HG02623 (cell line): ENCODE measurements at regions not wholly inside any gene's neighbourhood (a gene's known extent, or its start where the extent isn't known, plus 50 kb on each side); places are given as distances from the start of the nearest gene placed in this dataset.
"Not testable (repeated sequence)": the region's sequence is repeated elsewhere in the genome, so short reads cannot be mapped to it uniquely, and the experiment has no call there.

Source experiments
- ATAC-seq: cut with Tn5 transposase; IDR thresholded peaks from one replicate; pipeline ENCODE4 v1.9.1; 2021; ENCODE audit warnings: moderate library complexity; ENCODE audit not compliant: unreplicated experiment

GRCh38 chr16:5751216-5751615 is 653.6 kb upstream of the EEF2KMT start:
- ATAC-seq, result no peak

DNA sequence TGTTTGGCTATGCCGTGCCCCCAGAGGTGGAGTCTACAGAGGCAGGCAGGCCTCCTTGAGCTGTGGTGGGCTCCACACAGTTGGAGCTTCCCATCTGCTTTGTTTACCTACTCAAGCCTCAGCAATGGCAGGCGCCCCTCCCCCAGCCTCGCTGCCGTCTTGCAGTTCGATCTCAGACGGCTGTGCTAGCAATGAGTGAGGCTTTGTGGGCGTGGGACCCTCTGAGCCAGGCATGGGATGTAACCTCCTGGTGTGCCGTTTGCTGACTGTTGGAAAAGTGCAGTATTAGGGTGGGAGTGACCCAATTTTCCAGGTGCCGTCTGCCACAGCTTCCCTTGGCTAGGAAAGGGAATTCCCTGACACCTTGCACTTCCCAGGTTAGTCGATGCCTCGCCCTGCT is 652.8 kb upstream of the EEF2KMT start:
- not testable (repeated sequence) for ATAC-seq

DNA sequence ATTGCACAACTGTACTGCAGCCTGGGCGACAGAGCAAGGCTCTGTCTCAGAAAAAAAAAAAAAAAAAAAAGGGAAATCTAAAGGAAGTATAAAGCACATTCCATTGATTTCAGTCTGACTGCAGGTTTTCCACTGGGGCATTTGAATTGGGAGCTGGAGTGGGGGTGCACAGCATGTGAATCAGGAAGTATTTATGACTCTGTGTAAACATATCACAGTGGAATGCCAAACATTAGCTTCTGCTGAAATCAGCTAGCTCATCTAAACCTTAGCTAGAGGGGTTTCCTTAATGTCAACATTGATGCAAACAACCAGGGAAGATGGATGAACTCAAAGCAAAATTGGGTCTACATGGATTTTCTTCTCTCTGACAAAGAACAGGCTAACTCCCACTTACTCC is 641.0 kb upstream of the EEF2KMT start:
- ATAC-seq, result no peak

- ATAC-seq, result no peak
These were observed 638.8 kb upstream of the EEF2KMT start for GRCh38 chr16:5736209-5736930.

- no peak for ATAC-seq
These were observed 637.8 kb upstream of the EEF2KMT start for GRCh38 chr16:5735444-5735843.

DNA sequence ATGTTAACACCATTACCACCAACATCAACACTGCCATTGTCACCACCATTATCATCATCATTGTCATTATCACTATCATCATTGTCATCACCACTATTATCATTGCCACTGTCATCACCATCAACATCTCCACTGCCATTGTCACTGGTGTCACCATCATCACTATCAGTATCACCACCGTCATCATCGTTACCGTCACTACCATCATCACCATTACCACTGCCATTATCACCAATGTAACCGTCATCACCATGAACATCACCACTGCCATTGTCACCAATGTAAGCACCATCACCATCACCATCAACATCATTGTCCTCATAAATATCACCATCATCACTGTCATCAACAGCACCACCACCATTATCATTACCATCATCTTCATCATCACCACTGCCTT is 633.2 kb upstream of the EEF2KMT start:
- no peak for ATAC-seq

DNA sequence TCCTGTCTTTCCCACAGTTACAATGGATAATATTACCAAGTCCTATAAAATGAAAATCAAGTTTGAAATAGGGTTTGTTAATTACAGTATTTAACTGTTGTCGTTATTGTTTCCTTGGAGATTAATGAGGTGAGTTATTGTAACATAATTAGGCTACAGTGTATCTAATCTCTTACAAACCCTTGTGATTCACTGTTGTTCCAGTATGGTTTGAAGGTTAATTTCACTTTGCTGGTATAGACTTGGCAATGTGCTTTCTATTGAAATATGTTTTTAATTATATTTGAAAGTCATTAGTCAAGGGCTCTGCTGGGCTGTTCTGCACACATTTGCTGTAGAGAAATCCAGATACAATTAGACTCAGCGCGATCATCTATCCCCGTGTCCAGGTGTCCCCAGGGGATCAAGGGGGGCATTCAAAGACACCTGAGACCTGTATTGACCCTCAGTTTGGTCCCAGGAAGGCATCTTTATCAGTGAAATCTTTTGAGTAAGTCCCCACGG is 624.6 kb upstream of the EEF2KMT start:
- no peak for ATAC-seq

GRCh38 chr16:5715155-5715554 is 617.6 kb upstream of the EEF2KMT start:
- no peak for ATAC-seq

GRCh38 chr16:5709889-5710288 is 612.3 kb upstream of the EEF2KMT start:
- no peak for ATAC-seq

DNA sequence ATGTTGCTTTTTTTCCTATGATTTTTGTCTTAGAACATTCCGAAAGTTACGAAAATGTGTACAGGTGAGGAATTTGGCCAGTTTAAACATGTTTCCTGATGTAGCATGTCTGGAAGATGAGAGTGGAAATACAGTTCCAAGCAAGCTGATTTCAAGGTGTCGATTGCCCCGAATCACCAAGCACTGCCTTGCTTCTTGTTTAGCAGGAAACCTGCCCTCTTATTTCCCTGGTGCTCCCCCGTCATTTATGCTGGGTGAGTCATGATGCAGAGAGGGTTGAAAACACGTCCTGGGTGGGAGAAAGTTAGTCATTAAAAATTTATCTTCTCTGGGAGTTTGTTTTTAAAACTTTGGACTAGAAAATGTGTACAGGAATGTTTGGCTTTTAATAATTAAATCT is 608.6 kb upstream of the EEF2KMT start:
- ATAC-seq, result no peak

GRCh38 chr16:5704271-5704670 is 606.7 kb upstream of the EEF2KMT start:
- ATAC-seq, result no peak

DNA sequence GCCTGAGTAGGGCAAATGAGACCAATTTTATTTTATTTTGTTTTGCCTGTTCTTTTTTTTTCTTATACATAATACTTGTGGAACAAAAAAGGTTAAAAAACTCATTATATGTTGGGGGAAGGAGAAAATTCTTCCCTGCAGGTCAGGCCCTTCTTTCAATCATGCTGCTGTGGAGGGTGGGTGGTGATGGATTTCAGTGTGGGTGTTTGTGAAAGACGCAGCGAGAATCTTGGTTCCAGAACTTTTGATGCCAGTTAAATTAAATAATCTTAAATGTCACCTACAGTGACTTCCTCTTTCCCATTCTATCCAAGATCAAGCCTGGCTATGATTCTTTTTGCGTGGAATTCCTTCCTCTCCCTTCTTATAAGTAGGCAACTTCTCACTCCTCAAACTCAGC is 595.8 kb upstream of the EEF2KMT start:
- ATAC-seq, result no peak

DNA sequence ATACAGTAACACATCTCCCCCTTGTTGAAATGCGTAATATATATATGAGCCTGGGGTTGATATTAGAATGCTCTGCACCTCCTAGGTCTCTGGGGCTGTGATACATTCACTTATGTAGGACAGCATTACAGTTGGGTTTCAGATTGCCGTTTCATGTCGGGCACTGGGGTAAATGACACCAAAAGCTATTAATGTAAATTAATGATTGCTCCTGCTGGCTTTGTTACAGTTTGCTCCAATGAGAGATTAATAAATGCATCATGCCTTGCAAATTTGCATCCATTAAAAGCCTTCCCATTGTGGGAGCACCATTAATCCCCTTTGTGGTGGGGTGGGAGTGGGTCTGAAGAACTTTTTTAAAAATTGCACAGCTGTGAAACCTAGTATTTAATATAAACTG is 584.4 kb upstream of the EEF2KMT start:
- ATAC-seq, result no peak

- ATAC-seq, result no peak
These were observed 580.8 kb upstream of the EEF2KMT start for GRCh38 chr16:5678371-5678770.

DNA sequence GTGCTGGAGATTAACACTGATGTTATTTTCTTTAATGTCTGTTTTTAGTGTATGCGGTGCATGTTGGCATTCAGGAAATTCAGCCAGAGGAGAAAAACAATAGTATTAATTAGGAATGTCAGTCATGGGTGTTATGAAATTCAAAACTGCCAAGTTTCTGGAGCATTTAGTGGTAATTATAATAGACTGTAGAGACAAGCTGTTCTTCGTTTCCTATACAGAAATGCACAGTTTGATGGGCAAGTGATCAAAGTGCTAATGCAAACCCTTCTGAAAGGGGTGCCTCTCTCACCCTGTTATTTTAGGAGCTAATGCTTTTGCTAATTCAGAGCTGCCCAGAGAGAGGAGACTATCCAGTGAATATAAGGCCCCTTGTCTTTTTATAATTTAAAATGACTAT is 573.8 kb upstream of the EEF2KMT start:
- ATAC-seq, result no peak

GRCh38 chr16:5670198-5670597 is 572.6 kb upstream of the EEF2KMT start:
- no peak for ATAC-seq

GRCh38 chr16:5668553-5668952 is 571.0 kb upstream of the EEF2KMT start:
- no peak for ATAC-seq

DNA sequence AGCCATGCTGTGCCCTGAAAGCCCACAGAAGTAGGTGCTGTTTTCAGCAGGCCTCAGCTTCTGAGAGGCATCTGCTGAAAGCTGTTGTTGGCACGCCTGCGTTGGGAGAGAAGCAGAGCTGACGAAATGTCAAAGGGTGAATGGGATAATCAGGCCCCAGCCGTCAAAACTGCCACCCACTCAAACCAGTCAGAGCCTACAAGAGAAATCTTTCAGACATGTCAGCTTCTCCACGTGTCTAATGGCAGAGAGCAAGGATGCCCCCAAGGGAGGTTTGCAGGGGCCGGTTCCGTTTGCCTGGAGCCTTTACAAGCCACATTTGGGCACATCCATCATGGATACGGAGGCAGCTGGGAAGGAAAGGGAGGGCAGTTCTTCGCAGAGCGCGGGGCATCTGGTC is 568.2 kb upstream of the EEF2KMT start:
- no peak for ATAC-seq

GRCh38 chr16:5653789-5654188 is 556.2 kb upstream of the EEF2KMT start:
- ATAC-seq, result no peak

GRCh38 chr16:5653041-5653440 is 555.4 kb upstream of the EEF2KMT start:
- no peak for ATAC-seq

DNA sequence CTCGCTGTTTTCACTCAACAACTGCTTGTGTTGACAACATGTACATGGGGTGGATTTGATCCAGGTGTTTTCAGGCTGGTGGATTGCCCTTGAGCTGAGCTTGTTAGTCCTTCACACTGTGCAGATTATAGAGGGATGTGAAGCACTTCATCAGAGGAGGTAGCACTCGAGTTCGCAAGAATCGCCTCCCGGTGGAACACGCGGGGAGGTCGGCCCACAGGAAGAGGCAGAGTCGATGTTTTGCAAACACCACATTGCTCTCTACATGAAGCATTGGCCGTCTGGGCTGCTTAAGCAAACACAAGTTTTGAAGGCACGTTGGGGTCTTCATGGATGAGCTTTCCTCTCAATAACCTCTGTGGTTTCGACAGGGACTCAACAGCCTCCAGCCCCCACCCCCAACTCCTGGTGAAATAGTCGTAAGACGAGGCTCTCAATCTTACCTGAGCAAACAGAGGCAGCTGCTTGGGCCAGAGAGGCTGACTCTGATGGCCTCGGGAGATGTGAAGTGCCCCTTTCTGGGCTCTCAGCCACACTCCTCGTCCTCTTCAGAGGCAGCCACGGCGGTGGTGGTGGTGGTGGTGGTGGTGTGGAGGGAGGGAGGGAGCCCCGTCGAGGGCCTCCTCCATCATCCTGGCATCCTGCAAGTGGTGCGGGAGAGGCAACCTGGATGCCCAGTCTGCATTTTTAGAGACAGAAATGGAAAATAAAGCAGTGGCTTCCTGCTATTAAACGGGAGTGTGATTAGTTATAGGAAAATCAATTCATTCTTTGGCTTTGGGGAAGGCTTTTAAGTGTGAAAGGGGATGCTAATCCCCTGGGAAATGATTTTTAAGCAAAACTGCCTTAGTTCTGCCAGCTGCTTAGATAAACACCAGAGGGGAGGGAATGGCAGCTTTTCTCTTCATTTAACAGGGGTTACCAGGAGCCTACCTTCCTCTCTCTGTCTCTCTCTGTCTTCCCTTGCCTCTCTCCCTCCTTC is 552.5 kb upstream of the EEF2KMT start:
- ATAC-seq, result no peak

DNA sequence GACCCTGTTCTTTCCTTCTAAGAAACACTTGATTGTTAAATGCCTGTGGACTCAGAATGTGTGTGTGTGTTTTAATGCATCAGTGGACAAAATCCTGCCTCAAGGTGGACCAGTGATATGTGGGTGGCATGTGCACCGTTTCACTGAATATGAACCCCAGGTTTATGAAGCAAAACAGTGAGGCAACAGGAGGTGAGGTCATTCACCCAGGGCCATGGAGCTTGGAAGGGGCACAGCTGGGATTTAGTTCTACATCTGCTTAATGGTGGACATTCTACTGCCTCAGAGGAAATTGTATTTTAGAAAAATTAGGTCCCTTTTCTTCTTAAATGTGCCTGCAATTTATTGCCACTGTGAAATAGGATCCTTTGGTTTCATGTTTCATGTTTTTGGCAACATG is 549.5 kb upstream of the EEF2KMT start:
- ATAC-seq, result no peak
